Adrenal gland (tissue), 9 donors: ENCODE measurements at regions not wholly inside any gene's neighbourhood (a gene's known extent, or its start where the extent isn't known, plus 50 kb on each side); places are given as distances from the start of the nearest gene placed in this dataset.

ENCODE experiments used
- DNase-seq, 7 donors: peaks; one replicate each; pipeline ENCODE4 v3.0.0-alpha.2; 2019 to 2020
- H3K27ac ChIP-seq, 5 donors: fragments of 200-600 bp; sonication (generic) in 4 of 5; 1 replicate in 3 of 5; 2 replicates in 2 of 5; pipeline versions ENCODE4 v1.5.1 to v1.8.0; 2016 to 2020; ENCODE audit warnings: mild to moderate bottlenecking in 1 of 5
- H3K27me3 ChIP-seq: fragments of 200-600 bp; 2 replicates; pipeline ENCODE4 v1.8.0; 2021
- H3K36me3 ChIP-seq, 2 donors: fragments of 200-600 bp; replicated peaks in 1 of 2; 1 replicate in 1 of 2; 2 replicates in 1 of 2; pipeline versions ENCODE4 v1.5.1 to v1.8.0; 2018 to 2022
- H3K4me1 ChIP-seq, 2 donors: fragments of 200-600 bp; replicated peaks in 1 of 2; 1 replicate in 1 of 2; 2 replicates in 1 of 2; pipeline versions ENCODE4 v1.5.1 to v1.8.0; 2018 to 2021
- H3K4me3 ChIP-seq, 4 donors: fragments of 200-600 bp; sonication (generic) in 3 of 4; one replicate each; pipeline ENCODE4 v1.5.1; 2016 to 2018
- H3K9me3 ChIP-seq, 3 donors: fragments of 200-600 bp; sonication (generic) in 1 of 3; replicated peaks in 1 of 3; 1 replicate in 2 of 3; 2 replicates in 1 of 3; pipeline versions ENCODE4 v1.5.1 to v1.8.0; 2016 to 2021
- POLR2A ChIP-seq, 2 donors: fragments of 450-650 bp; IDR thresholded peaks; one replicate each; pipeline ENCODE4 v1.6.1; 2017; ENCODE audit warnings: antibody characterized with exemption in 2 of 2, mild to moderate bottlenecking in 2 of 2, moderate library complexity in 1 of 2
- WGBS, 4 donors: extraction: QIAGEN DNeasy Blood & Tissue Kit in 2 of 4; methylation state at CpG; one replicate each; pipeline versions ENCODE4 v1.1.5 to v1.1.7; 2013 to 2017; 5-methylcytosine and 5-hydroxymethylcytosine counted together
- intact Hi-C, 2 donors: fragments of 100-400 bp; cut with DNase I; formaldehyde crosslinking; loops; one replicate each; pipeline versions ENCODE4 v1.14.1 to v1.15.0; 2022 to 2023
- TF ChIP-seq, protein P1 (sequence below), 6 experiments: fragments of 450-650 bp in 4 of 6; fragments of 200-600 bp in 2 of 6; sonication (generic) in 1 of 6; IDR thresholded peaks; 1 replicate in 5 of 6; 2 replicates in 1 of 6; pipeline versions ENCODE4 v1.5.1 to v1.8.0; 2016 to 2021; ENCODE audit warnings: antibody characterized with exemption in 6 of 6, mild to moderate bottlenecking in 2 of 6, moderate library complexity in 1 of 6
- donor health status: healthy with polysubstance abuse.
- donor health status: Bipolar disorder and iron deficiency.
- donor health status: DM: yes; HTN: yes; CAD: no.
- donor health status: DM: no; HTN: no; CAD: no.
- donor health status: DM: no; HTN: no; CAD: no.

DNA sequence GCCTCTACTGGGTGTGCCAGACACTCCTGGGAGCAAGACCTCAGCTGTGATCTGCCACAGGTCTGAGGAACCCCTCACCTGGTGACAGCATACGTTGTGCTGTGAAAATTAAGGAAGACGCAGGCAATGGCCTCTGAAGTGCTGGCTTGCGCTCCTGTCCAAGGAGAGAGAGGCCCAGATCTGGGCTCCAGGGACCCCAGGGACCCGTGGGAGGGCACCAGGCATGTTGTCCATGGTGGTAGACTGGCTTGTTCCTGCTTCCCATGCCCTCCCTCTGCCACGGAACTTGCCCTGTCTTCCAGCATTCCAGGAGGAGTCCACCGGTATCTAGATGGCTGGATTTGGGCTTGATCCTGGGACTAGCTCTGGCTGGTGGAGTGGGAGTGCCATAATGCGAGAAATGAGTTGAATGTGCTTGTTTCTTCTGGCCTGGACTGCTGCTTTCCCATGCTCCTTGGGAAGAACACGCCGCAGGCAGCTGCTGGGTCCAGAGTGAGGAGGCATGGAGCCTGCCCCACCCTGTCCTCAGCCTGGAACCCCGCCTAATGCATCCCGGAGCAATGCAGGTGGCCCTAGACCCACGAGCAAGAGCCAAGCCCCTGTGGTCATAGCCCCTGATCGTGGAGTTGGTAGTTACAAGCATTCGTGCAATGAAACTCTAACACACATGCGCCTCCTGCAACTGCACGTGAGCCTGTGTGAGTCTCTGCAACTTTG, 190.2 kb downstream of the TEX29 start:
- H3K4me3 ChIP-seq: no peak overlapping the region
- H3K27ac ChIP-seq: no peak overlapping the region
- no peak for TF ChIP-seq POLR2A (IDR thresholded peaks at IDR 0.05)
- TF ChIP-seq, protein P1, sequence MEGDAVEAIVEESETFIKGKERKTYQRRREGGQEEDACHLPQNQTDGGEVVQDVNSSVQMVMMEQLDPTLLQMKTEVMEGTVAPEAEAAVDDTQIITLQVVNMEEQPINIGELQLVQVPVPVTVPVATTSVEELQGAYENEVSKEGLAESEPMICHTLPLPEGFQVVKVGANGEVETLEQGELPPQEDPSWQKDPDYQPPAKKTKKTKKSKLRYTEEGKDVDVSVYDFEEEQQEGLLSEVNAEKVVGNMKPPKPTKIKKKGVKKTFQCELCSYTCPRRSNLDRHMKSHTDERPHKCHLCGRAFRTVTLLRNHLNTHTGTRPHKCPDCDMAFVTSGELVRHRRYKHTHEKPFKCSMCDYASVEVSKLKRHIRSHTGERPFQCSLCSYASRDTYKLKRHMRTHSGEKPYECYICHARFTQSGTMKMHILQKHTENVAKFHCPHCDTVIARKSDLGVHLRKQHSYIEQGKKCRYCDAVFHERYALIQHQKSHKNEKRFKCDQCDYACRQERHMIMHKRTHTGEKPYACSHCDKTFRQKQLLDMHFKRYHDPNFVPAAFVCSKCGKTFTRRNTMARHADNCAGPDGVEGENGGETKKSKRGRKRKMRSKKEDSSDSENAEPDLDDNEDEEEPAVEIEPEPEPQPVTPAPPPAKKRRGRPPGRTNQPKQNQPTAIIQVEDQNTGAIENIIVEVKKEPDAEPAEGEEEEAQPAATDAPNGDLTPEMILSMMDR (IDR thresholded peaks at IDR 0.05): no peak
- intact Hi-C loops: no loop called here
- H3K27me3 ChIP-seq: peaks cover 7% of the 10 kb centered on the region
- no peak for DNase-seq
- 77 to 88% (median 80%) methylated on average over 5 to 16 of the region's 16 CpGs for WGBS, 4 donors
- no peaks in the 10 kb centered on the region for H3K9me3 ChIP-seq
- no peaks in the 10 kb centered on the region for H3K36me3 ChIP-seq
- no peaks in the 10 kb centered on the region for H3K4me1 ChIP-seq

DNA sequence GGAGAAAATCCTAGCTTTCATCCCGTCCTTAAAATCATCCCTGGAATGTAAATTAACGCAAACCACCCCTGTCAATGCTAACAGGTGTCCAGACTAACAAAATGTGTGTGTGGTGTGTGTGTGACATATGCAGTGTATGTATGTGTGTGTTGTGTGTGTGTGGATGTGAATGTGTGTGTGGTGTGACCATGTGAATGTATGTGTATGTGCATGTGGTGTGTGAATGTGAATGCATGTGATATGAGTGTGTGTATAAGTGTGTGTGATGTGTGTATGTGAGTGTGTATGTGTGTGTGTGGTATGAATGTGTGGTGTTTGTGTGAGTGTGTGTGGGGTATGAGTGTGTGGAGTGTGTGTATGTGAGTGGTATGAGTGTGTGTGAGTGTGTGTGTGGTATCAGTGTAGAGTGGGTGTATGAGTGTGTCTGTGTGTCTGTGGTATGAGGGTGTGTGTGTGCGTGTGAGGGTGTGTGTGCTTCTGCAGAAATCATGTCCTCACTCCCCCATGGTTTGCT, 190.8 kb downstream of the TEX29 start:
- H3K27ac ChIP-seq: no peak overlapping the region
- peaks cover 7% of the 10 kb centered on the region for H3K27me3 ChIP-seq
- H3K36me3 ChIP-seq: no peaks in the 10 kb centered on the region
- no peak for DNase-seq
- TF ChIP-seq, protein P1 (IDR thresholded peaks at IDR 0.05): no peak
- TF ChIP-seq POLR2A (IDR thresholded peaks at IDR 0.05): no peak
- WGBS, 4 donors: 67 to 78% (median 67%) methylated on average over 3 of the region's 3 CpGs
- no peaks in the 10 kb centered on the region for H3K4me1 ChIP-seq
- H3K4me3 ChIP-seq: no peak overlapping the region
- intact Hi-C loops: no loop called here
- no peaks in the 10 kb centered on the region for H3K9me3 ChIP-seq

DNA sequence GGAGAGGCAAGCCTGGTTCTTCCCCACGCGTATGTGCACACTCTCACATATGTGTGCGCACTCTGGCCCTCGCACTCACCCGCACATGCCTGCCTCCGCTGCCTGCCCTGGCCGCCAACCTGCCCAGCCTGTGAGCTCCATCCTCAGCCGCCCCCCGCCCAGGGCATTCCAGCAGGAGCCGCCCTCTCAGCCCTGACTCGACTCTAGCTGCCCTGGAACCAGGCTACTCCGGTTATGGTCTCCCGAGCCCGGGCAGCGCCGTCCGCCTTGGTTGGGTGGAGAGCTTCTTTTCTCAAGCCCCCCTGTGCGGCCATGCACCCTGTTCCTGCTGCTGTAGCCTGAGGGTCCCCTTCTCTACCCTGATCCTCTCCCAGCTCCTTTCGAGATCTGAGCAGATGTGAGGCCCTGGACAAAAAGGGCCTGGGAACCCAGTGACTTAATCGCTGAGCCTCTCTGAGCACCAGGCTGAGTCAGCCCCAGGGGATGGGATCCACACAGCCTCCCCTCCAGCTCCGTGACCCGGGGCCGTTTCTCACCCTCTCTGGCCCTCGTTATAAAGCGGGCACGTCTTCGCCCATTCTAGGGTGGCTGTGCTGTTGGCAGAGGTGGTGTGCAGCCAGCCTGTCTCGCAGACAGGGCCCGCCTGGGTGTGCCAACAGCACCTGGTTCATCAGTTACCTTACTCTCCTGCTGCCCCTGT, 191.5 kb downstream of the TEX29 start:
- H3K4me3 ChIP-seq: no peak overlapping the region

DNA sequence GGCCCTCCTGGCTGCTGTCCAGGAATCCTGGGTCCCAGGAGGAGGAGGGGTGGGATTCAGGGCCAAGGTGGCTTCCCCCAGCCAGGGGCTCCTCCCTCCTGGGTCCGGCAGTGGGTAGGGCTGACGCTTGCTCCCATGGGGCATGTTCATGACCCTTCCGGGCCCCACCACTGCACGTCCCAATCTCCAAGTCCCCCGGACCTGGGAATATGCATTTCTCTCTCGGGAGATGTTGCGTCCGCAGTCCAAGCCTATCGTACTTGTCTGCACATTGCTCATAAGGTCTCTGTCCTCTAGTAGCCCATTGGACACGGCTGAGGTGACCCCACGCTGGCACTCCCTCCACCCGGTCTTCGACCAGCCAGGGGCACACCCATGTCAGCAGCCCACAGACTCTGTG, 192.3 kb downstream of the TEX29 start:
- Histone ChIP-seq H3K9me3 (no peaks in the 10 kb centered on the region), H3K27me3 (peaks cover 7% of the 10 kb centered on the region), H3K4me3 (no peak overlapping the region), H3K36me3 (no peaks in the 10 kb centered on the region), H3K4me1 (no peaks in the 10 kb centered on the region), H3K27ac (no peak overlapping the region)
- DNase-seq: no peak
- TF ChIP-seq, protein P1 (IDR thresholded peaks at IDR 0.05): no peak
- TF ChIP-seq POLR2A (IDR thresholded peaks at IDR 0.05): no peak
- WGBS, 4 donors: 76 to 87% (median 80%) methylated on average over 13 of the region's 13 CpGs
- intact Hi-C loops: no loop called here

More for the DNA sequence above, 191.5 kb downstream of the TEX29 start:
- Histone ChIP-seq H3K27ac (no peak overlapping the region), H3K9me3 (no peaks in the 10 kb centered on the region), H3K27me3 (peaks cover 7% of the 10 kb centered on the region), H3K4me1 (no peaks in the 10 kb centered on the region), H3K36me3 (no peaks in the 10 kb centered on the region)
- TF ChIP-seq POLR2A (IDR thresholded peaks at IDR 0.05): no peak
- TF ChIP-seq, protein P1 (IDR thresholded peaks at IDR 0.05): no peak
- DNase-seq: no peak
- 80 to 89% (median 83%) methylated on average over 27 to 29 of the region's 29 CpGs for WGBS, 4 donors
- intact Hi-C loops: no loop called here
